ENCODE measurements at regions not wholly inside any gene's neighbourhood (a gene's known extent, or its start where the extent isn't known, plus 50 kb on each side); places are given as distances from the start of the nearest gene placed in this dataset.

- no peak for TF ChIP-seq CTCF (conservative IDR thresholded peaks at IDR 0.05; ENCODE audit: low read depth, low read length)
- Histone ChIP-seq H3K4me3 (IDR thresholded peaks at IDR 0.05; ENCODE audit: insufficient read depth, low read depth, low read length) (no peak overlapping the region), H3K27me3 (ENCODE audit: insufficient read depth, low read depth) (no peaks in the 10 kb centered on the region), H3K79me2 (ENCODE audit: insufficient read depth, low read depth) (no peaks in the 10 kb centered on the region), H3K4me1 (ENCODE audit: low read depth, poor library complexity, severe bottlenecking) (no peaks in the 10 kb centered on the region), H4K20me1 (ENCODE audit: insufficient read depth) (no peaks in the 10 kb centered on the region), H2AFZ (ENCODE audit: low read depth) (no peak overlapping the region), H3K4me2 (no peak overlapping the region), H3K27ac (no peak overlapping the region), H3K9ac (no peak overlapping the region), H3K36me3 (ENCODE audit: insufficient read depth) (no peaks in the 10 kb centered on the region)
These were observed 603.2 kb downstream of the RNF144B start for GRCh38 chr6:18990059-18990978.

- H2AFZ ChIP-seq (ENCODE audit: low read depth) = no peak overlapping the region
- no peaks in the 10 kb centered on the region for H3K36me3 ChIP-seq (ENCODE audit: insufficient read depth)
- no peak overlapping the region for H3K27ac ChIP-seq
- no peaks in the 10 kb centered on the region for H4K20me1 ChIP-seq (ENCODE audit: insufficient read depth)
- no peak overlapping the region for H3K4me2 ChIP-seq
- peak; percentile 74 for TF ChIP-seq CTCF (conservative IDR thresholded peaks at IDR 0.05; ENCODE audit: low read depth, low read length)
- H3K79me2 ChIP-seq (ENCODE audit: insufficient read depth, low read depth) = no peaks in the 10 kb centered on the region
- H3K4me3 ChIP-seq (IDR thresholded peaks at IDR 0.05; ENCODE audit: insufficient read depth, low read depth, low read length) = no peak overlapping the region
- H3K9ac ChIP-seq = no peak overlapping the region
- no peaks in the 10 kb centered on the region for H3K27me3 ChIP-seq (ENCODE audit: insufficient read depth, low read depth)
- no peaks in the 10 kb centered on the region for H3K4me1 ChIP-seq (ENCODE audit: low read depth, poor library complexity, severe bottlenecking)
These were observed 610.3 kb downstream of the RNF144B start for GRCh38 chr6:18997375-18997826.

GRCh38 chr6:19002976-19003560, 615.9 kb downstream of the RNF144B start:
- TF ChIP-seq CTCF (conservative IDR thresholded peaks at IDR 0.05; ENCODE audit: low read depth, low read length) = no peak
- Histone ChIP-seq H3K4me1 (ENCODE audit: low read depth, poor library complexity, severe bottlenecking) (no peaks in the 10 kb centered on the region), H3K27me3 (ENCODE audit: insufficient read depth, low read depth) (no peaks in the 10 kb centered on the region), H3K36me3 (ENCODE audit: insufficient read depth) (no peaks in the 10 kb centered on the region), H3K9ac (no peak overlapping the region), H3K4me2 (no peak overlapping the region), H4K20me1 (ENCODE audit: insufficient read depth) (no peaks in the 10 kb centered on the region), H2AFZ (ENCODE audit: low read depth) (no peak overlapping the region), H3K4me3 (IDR thresholded peaks at IDR 0.05; ENCODE audit: insufficient read depth, low read depth, low read length) (no peak overlapping the region), H3K27ac (no peak overlapping the region), H3K79me2 (ENCODE audit: insufficient read depth, low read depth) (no peaks in the 10 kb centered on the region)

- TF ChIP-seq CTCF (conservative IDR thresholded peaks at IDR 0.05; ENCODE audit: low read depth, low read length) = no peak
- Histone ChIP-seq H2AFZ (ENCODE audit: low read depth) (no peak overlapping the region), H3K27me3 (ENCODE audit: insufficient read depth, low read depth) (no peaks in the 10 kb centered on the region), H3K4me1 (ENCODE audit: low read depth, poor library complexity, severe bottlenecking) (no peaks in the 10 kb centered on the region), H3K4me3 (IDR thresholded peaks at IDR 0.05; ENCODE audit: insufficient read depth, low read depth, low read length) (no peak overlapping the region), H3K4me2 (no peak overlapping the region), H3K27ac (no peak overlapping the region), H4K20me1 (ENCODE audit: insufficient read depth) (no peaks in the 10 kb centered on the region), H3K9ac (no peak overlapping the region), H3K79me2 (ENCODE audit: insufficient read depth, low read depth) (no peaks in the 10 kb centered on the region), H3K36me3 (ENCODE audit: insufficient read depth) (no peaks in the 10 kb centered on the region)
These were observed 617.0 kb downstream of the RNF144B start for GRCh38 chr6:19004176-19004575.
